GM06990 (cell line): ENCODE measurements at regions not wholly inside any gene's neighbourhood (a gene's known extent, or its start where the extent isn't known, plus 50 kb on each side); places are given as distances from the start of the nearest gene placed in this dataset.
"Not testable (repeated sequence)": the region's sequence is repeated elsewhere in the genome, so short reads cannot be mapped to it uniquely, and the experiment has no call there.

Experiments
- DNase-seq: peaks from one replicate; pipeline ENCODE4 v3.0.0-alpha.2; 2011; ENCODE audit not compliant: insufficient read length; ENCODE audit errors: extremely low read depth
- H3K27me3 ChIP-seq: replicated peaks from 2 replicates; pipeline ENCODE4 v1.6.0; 2011; ENCODE audit warnings: low read length; ENCODE audit not compliant: control insufficient read depth, insufficient read depth
- H3K36me3 ChIP-seq: 2 replicates; pipeline ENCODE4 v1.5.1; 2011; ENCODE audit warnings: low read length; ENCODE audit not compliant: control insufficient read depth, insufficient read depth
- H3K4me3 ChIP-seq: replicated peaks from 2 replicates; pipeline ENCODE4 v1.5.1; 2011; ENCODE audit warnings: low read depth, mild to moderate bottlenecking, control low read depth, low read length
- TF ChIP-seq, protein P1 (sequence below): IDR thresholded peaks from 2 replicates; pipeline ENCODE4 v1.5.1; 2011; ENCODE audit warnings: low read length, control low read depth, mild to moderate bottlenecking, inconsistent platforms; ENCODE audit not compliant: insufficient read depth, poor library complexity, severe bottlenecking

GRCh38 chr4:3607690-3608552 lies 75.7 kb upstream of the LRPAP1 start:
- Histone ChIP-seq H3K36me3 (no peaks in the 10 kb centered on the region), H3K27me3 (no peaks in the 10 kb centered on the region), H3K4me3 (no peak overlapping the region)
- TF ChIP-seq, protein P1, sequence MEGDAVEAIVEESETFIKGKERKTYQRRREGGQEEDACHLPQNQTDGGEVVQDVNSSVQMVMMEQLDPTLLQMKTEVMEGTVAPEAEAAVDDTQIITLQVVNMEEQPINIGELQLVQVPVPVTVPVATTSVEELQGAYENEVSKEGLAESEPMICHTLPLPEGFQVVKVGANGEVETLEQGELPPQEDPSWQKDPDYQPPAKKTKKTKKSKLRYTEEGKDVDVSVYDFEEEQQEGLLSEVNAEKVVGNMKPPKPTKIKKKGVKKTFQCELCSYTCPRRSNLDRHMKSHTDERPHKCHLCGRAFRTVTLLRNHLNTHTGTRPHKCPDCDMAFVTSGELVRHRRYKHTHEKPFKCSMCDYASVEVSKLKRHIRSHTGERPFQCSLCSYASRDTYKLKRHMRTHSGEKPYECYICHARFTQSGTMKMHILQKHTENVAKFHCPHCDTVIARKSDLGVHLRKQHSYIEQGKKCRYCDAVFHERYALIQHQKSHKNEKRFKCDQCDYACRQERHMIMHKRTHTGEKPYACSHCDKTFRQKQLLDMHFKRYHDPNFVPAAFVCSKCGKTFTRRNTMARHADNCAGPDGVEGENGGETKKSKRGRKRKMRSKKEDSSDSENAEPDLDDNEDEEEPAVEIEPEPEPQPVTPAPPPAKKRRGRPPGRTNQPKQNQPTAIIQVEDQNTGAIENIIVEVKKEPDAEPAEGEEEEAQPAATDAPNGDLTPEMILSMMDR, result no peak
- DNase-seq, result no peak

DNA sequence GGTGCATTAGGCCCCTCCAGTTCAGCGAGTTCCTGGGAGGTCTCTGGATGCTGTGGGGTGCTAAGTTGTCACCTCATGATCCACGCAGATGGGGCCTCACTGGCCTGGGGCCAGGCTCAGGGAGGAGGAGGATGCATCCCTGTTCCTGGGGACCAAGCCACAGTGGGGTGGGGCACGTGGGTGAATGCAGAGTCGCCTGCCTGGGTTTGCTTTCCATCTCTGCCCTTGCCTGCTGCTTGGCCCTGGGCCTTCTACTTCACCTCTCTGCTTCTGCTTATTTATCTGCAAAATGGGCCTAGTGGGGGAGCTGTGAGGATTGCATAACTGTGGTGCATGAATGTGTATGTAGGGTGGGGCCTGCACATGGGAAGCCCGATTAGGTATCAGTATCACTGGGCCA lies 74.6 kb upstream of the LRPAP1 start:
- not testable (repeated sequence) for DNase-seq, H3K27me3 ChIP-seq, H3K36me3 ChIP-seq, H3K4me3 ChIP-seq

GRCh38 chr4:3606271-3606670 lies 74.0 kb upstream of the LRPAP1 start:
- not testable (repeated sequence) for H3K27me3 ChIP-seq, H3K36me3 ChIP-seq, DNase-seq, H3K4me3 ChIP-seq

GRCh38 chr4:3605491-3605890 lies 73.3 kb upstream of the LRPAP1 start:
- H3K4me3 ChIP-seq, result no peak overlapping the region
- no peaks in the 10 kb centered on the region for H3K36me3 ChIP-seq
- no peak for DNase-seq
- TF ChIP-seq, protein P1, result no peak
- H3K27me3 ChIP-seq, result no peaks in the 10 kb centered on the region

DNA sequence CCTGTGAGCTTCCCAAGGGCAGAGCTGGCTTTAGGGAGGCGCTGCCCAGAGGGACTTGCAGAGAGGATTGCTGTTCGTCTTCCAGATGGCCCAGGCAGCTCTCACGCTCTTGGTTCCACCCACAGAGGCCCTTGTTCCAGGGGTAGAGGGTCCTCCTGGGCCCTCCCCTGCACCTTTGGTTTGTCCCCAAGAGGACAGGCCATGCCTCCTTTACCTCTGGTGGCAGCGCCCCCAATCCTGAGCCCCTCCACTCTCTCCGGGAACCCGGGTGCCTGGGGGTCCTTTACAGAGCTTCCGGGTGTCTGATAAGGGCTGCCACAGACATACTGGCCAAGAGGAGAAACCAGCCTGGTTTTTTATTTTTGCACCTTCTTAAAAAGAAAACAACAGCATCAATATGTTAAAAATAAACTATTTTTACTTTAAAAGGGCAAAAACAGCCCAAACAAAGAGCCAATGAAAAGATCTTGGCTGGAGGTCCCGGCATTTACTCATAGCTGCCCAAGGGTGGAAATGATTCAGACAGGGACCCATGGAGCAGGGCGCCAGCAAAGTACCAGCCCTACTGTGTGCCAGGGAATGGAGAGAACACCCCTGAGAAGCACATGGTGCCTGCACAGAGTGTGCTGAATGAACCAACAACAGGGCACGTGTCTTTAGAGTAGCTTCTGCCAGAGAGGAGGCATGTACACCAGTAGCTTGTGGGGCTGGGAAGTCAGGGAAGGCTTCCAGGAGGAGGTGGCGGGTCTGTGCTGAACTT lies 70.8 kb upstream of the LRPAP1 start:
- H3K36me3 ChIP-seq, H3K4me3 ChIP-seq, H3K27me3 ChIP-seq, DNase-seq: not testable (repeated sequence)

DNA sequence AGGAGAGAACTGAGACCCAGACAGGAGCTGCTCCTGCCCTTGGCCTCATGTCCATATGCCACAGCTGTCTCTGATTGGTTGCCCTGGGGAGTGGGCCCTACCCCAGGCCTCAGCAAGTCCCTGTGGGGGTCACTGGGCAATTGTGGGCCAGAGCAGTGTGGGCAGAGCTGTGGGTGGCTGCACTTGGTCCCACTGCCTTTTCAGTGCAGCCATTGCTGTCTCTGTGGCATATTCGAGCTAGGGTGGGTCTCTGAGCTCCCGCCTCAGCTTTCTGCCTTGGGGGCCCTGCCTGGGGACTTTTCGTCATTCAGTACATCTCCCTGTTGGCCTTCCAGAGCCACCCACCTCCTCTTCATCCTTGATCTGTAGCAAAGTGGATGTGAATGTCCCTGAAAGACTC lies 69.8 kb upstream of the LRPAP1 start:
- Histone ChIP-seq H3K4me3 (no peak overlapping the region), H3K36me3 (no peaks in the 10 kb centered on the region), H3K27me3 (no peaks in the 10 kb centered on the region)
- no peak for DNase-seq
- TF ChIP-seq, protein P1, result no peak

- H3K36me3 ChIP-seq, H3K4me3 ChIP-seq, DNase-seq, H3K27me3 ChIP-seq: not testable (repeated sequence)
Measured at GRCh38 chr4:3601108-3601690, 69.0 kb upstream of the LRPAP1 start.
